H1 (cell line): ENCODE measurements at regions not wholly inside any gene's neighbourhood (a gene's known extent, or its start where the extent isn't known, plus 50 kb on each side); places are given as distances from the start of the nearest gene placed in this dataset.

ENCODE experiments used
- CTCF ChIA-PET: fragments of 300-600 bp; sonication (Branson Sonifier 250); formaldehyde crosslinking; loops from one replicate; lab custom pipeline; 2021; ENCODE audit not compliant: partially characterized antibody; lab: Charles Lee
- POLR2A ChIA-PET: fragments of 300-600 bp; sonication (Branson Sonifier 250); formaldehyde crosslinking; loops from one replicate; lab custom pipeline; 2021; ENCODE audit warnings: inconsistent platforms; ENCODE audit not compliant: partially characterized antibody; lab: Charles Lee
- DNase-seq, 2 experiments: peaks; one replicate each; pipeline versions ENCODE4 v3.0.0 to v3.0.0-alpha.2; 2010 to 2022; ENCODE audit warnings: low spot score in 2 of 2, low read depth in 1 of 2, mixed read lengths in 1 of 2
- FAIRE-seq: peaks from 2 replicates; lab custom pipeline; 2011; peaks lifted over from hg19 to GRCh38; lab: Jason Lieb, UNC
- H2AFZ ChIP-seq: 2 replicates; pipeline ENCODE4 v1.8.1; 2012; ENCODE audit warnings: low read length, inconsistent platforms
- H2AK5ac ChIP-seq: 2 replicates; pipeline ENCODE4 v1.6.1; 2013; ENCODE audit warnings: low read depth, low read length
- H2BK120ac ChIP-seq: replicated peaks from 2 replicates; pipeline ENCODE3; 2013; ENCODE audit warnings: low read depth, low read length, inconsistent platforms
- H2BK12ac ChIP-seq: 2 replicates; pipeline ENCODE4 v1.6.1; 2013; ENCODE audit warnings: low read depth, low read length
- H2BK15ac ChIP-seq: 2 replicates; pipeline ENCODE4 v1.6.1; 2013; ENCODE audit warnings: low read length
- H2BK20ac ChIP-seq: 2 replicates; pipeline ENCODE4 v1.6.1; 2013; ENCODE audit warnings: low read length
- H2BK5ac ChIP-seq: 2 replicates; pipeline ENCODE4 v1.6.1; 2013; ENCODE audit warnings: low read depth, low read length
- H3K14ac ChIP-seq: 2 replicates; pipeline ENCODE4 v1.6.1; 2013; ENCODE audit warnings: inconsistent platforms; ENCODE audit not compliant: insufficient read length
- H3K18ac ChIP-seq: 2 replicates; pipeline ENCODE4 v1.6.1; 2013; ENCODE audit warnings: low read length; ENCODE audit errors: extremely low read depth
- H3K23ac ChIP-seq: 2 replicates; pipeline ENCODE4 v1.6.1; 2013; ENCODE audit warnings: inconsistent platforms; ENCODE audit not compliant: insufficient read length
- H3K23me2 ChIP-seq: 2 replicates; pipeline ENCODE4 v1.6.1; 2013; ENCODE audit warnings: low read depth, low read length
- H3K27ac ChIP-seq: 2 replicates; pipeline ENCODE4 v1.6.1; 2011; ENCODE audit warnings: low read depth, low read length, inconsistent platforms
- H3K27me3 ChIP-seq, 4 experiments: replicated peaks in 1 of 4; 1 replicate in 1 of 4; 2 replicates in 3 of 4; pipeline versions ENCODE4 v1.6.1 to v1.8.1; 2011 to 2013; ENCODE audit warnings: low read length in 3 of 4, mild to moderate bottlenecking in 3 of 4, inconsistent platforms in 2 of 4, mixed read lengths in 2 of 4, moderate library complexity in 1 of 4; ENCODE audit not compliant: control insufficient read depth in 3 of 4, insufficient read depth in 3 of 4; ENCODE audit errors: extremely low read depth in 1 of 4
- H3K36me3 ChIP-seq, 4 experiments: 2 replicates each; pipeline versions ENCODE4 v1.6.1 to v1.8.1; 2011 to 2013; ENCODE audit warnings: mild to moderate bottlenecking in 4 of 4, low read length in 3 of 4, moderate library complexity in 2 of 4, control low read depth in 1 of 4, inconsistent platforms in 1 of 4; ENCODE audit not compliant: insufficient read depth in 4 of 4, control insufficient read depth in 2 of 4
- H3K4ac ChIP-seq: replicated peaks from 2 replicates; pipeline ENCODE3; 2013; ENCODE audit warnings: low read length, low read depth, mixed read lengths, inconsistent platforms; ENCODE audit not compliant: insufficient read length
- H3K4me1 ChIP-seq, 4 experiments: replicated peaks in 1 of 4; 1 replicate in 1 of 4; 2 replicates in 3 of 4; pipeline versions ENCODE4 v1.6.1 to v1.8.1; 2011 to 2013; ENCODE audit warnings: low read length in 3 of 4, inconsistent platforms in 2 of 4, mixed read lengths in 1 of 4; ENCODE audit not compliant: insufficient read depth in 4 of 4, control insufficient read depth in 3 of 4
- H3K4me2 ChIP-seq, 2 experiments: 2 replicates each; pipeline versions ENCODE4 v1.6.1 to v1.8.1; 2011 to 2013; ENCODE audit warnings: low read depth in 2 of 2, low read length in 2 of 2, control low read depth in 1 of 2, inconsistent platforms in 1 of 2, mild to moderate bottlenecking in 1 of 2; ENCODE audit not compliant: insufficient read depth in 1 of 2
- H3K4me3 ChIP-seq, 4 experiments: fragments of 200-600, 300-600 bp in 1 of 4; sonication (generic), shearing (Covaris generic), sonication (Bioruptor Twin) in 1 of 4; 2 replicates each; pipeline versions ENCODE4 v1.5.1 to v1.8.1; 2011 to 2016; ENCODE audit warnings: low read length in 4 of 4, low read depth in 3 of 4, control low read depth in 2 of 4, inconsistent platforms in 2 of 4, mild to moderate bottlenecking in 2 of 4, mixed read lengths in 1 of 4, moderate library complexity in 1 of 4; ENCODE audit not compliant: insufficient read depth in 2 of 4; ENCODE audit errors: extremely low read depth in 1 of 4
- H3K56ac ChIP-seq: replicated peaks from 2 replicates; pipeline ENCODE3; 2013; ENCODE audit warnings: low read depth, mild to moderate bottlenecking, mixed read lengths, low read length, inconsistent platforms; ENCODE audit not compliant: insufficient read length
- H3K79me1 ChIP-seq: 2 replicates; pipeline ENCODE4 v1.6.1; 2013; ENCODE audit warnings: low read depth, low read length, control low read depth
- H3K79me2 ChIP-seq, 2 experiments: 2 replicates each; pipeline versions ENCODE4 v1.6.1 to v1.8.1; 2012 to 2013; ENCODE audit warnings: low read length in 2 of 2, mild to moderate bottlenecking in 2 of 2, inconsistent platforms in 1 of 2; ENCODE audit not compliant: insufficient read depth in 2 of 2, control insufficient read depth in 1 of 2
- H3K9ac ChIP-seq, 4 experiments: replicated peaks in 1 of 4; 1 replicate in 1 of 4; 2 replicates in 3 of 4; pipeline versions ENCODE4 v1.6.1 to v1.8.1; 2011 to 2013; ENCODE audit warnings: low read depth in 3 of 4, low read length in 3 of 4, control low read depth in 2 of 4, mild to moderate bottlenecking in 2 of 4, moderate library complexity in 2 of 4, inconsistent platforms in 1 of 4; ENCODE audit errors: extremely low read depth in 1 of 4
- H3K9me3 ChIP-seq, 2 experiments: 2 replicates each; pipeline versions ENCODE4 v1.6.1 to v1.8.1; 2012 to 2013; ENCODE audit warnings: mild to moderate bottlenecking in 2 of 2, moderate library complexity in 2 of 2, control low read depth in 1 of 2, inconsistent platforms in 1 of 2, low read depth in 1 of 2, low read length in 1 of 2, mixed read lengths in 1 of 2; ENCODE audit not compliant: insufficient read depth in 2 of 2
- H4K20me1 ChIP-seq, 2 experiments: replicated peaks in 1 of 2; 2 replicates each; pipeline versions ENCODE3 to v1.8.1; 2011 to 2013; ENCODE audit warnings: inconsistent platforms in 2 of 2, low read length in 2 of 2, mild to moderate bottlenecking in 1 of 2; ENCODE audit not compliant: insufficient read depth in 2 of 2, control insufficient read depth in 1 of 2
- H4K5ac ChIP-seq: 2 replicates; pipeline ENCODE4 v1.6.1; 2013; ENCODE audit warnings: low read length, low read depth, mixed read lengths, inconsistent platforms; ENCODE audit not compliant: insufficient read length
- H4K8ac ChIP-seq: 2 replicates; pipeline ENCODE4 v1.8.0; 2013; ENCODE audit warnings: mild to moderate bottlenecking, moderate library complexity, low read length, inconsistent platforms; ENCODE audit not compliant: insufficient read depth; ENCODE audit errors: extremely low read depth
- H4K91ac ChIP-seq: replicated peaks from 2 replicates; pipeline ENCODE3; 2013; ENCODE audit warnings: low read length, mixed read lengths, inconsistent platforms; ENCODE audit not compliant: insufficient read length
- CBX8 ChIP-seq: fragments of 300-800, 300-1000 bp; sonication (generic); IDR thresholded peaks from 2 replicates; pipeline ENCODE4 v1.7.1; 2016; ENCODE audit warnings: low read depth, low read length, borderline replicate concordance
- GABPA ChIP-seq: IDR thresholded peaks from 2 replicates; pipeline ENCODE4 v1.6.1; 2011; ENCODE audit warnings: mild to moderate bottlenecking, low read length, moderate library complexity, borderline replicate concordance; ENCODE audit not compliant: insufficient read depth
- KDM1A ChIP-seq: fragments of 200-600, 300-600 bp; sonication (generic); IDR thresholded peaks from 2 replicates; pipeline ENCODE4 v1.7.1; 2016; ENCODE audit warnings: mild to moderate bottlenecking, low read length, borderline replicate concordance
- RXRA ChIP-seq: IDR thresholded peaks from 2 replicates; pipeline ENCODE4 v1.6.1; 2011; ENCODE audit warnings: low read depth, mild to moderate bottlenecking, low read length, moderate library complexity; ENCODE audit not compliant: insufficient read depth
- SIRT6 ChIP-seq: IDR thresholded peaks from one replicate; pipeline ENCODE4 v1.7.1; 2012; ENCODE audit warnings: low read length, inconsistent platforms
- SUZ12 ChIP-seq: fragments of 200-600 bp; sonication (generic); IDR thresholded peaks from 2 replicates; pipeline ENCODE4 v1.6.1; 2012; ENCODE audit warnings: mild to moderate bottlenecking, inconsistent platforms, low read length, moderate library complexity, mixed read lengths
- WGBS, 2 experiments: shearing (Covaris generic) in 1 of 2; methylation state at CpG; one replicate each; pipeline versions ENCODE4 v1.1.6 to v1.1.7; 2013 to 2015; ENCODE audit warnings: low lambda C conversion rate in 2 of 2, mixed read lengths in 2 of 2, inconsistent platforms in 1 of 2, low coverage in 1 of 2, missing lambda C conversion rate in 1 of 2; ENCODE audit not compliant: insufficient replicate concordance in 2 of 2, insufficient coverage in 1 of 2, insufficient read length in 1 of 2; ENCODE audit errors: extremely low coverage in 1 of 2, missing lambda C conversion rate in 1 of 2; 5-methylcytosine and 5-hydroxymethylcytosine counted together

GRCh38 chr2:150989969-150990368 lies 271.7 kb downstream of the RBM43 start:
- FAIRE-seq (no peak), DNase-seq (no peak)
- Histone ChIP-seq H3K4me3 (no peak overlapping the region), H3K14ac (no peak overlapping the region), H4K8ac (no peak overlapping the region), H2AFZ (no peak overlapping the region), H3K79me2 (no peaks in the 10 kb centered on the region), H3K27ac (no peak overlapping the region), H4K20me1 (no peaks in the 10 kb centered on the region), H3K23ac (no peak overlapping the region), H3K79me1 (no peaks in the 10 kb centered on the region), H3K18ac (no peak overlapping the region), H3K4me2 (no peak overlapping the region), H2BK20ac (no peak overlapping the region), H2BK15ac (no peak overlapping the region), H2BK12ac (no peak overlapping the region), H2BK120ac (no peak overlapping the region), H4K5ac (no peak overlapping the region), H3K9ac (no peak overlapping the region), H2BK5ac (no peak overlapping the region), H3K4ac (no peak overlapping the region), H3K36me3 (no peaks in the 10 kb centered on the region), H3K27me3 (no peaks in the 10 kb centered on the region), H4K91ac (no peak overlapping the region), H2AK5ac (no peak overlapping the region), H3K9me3 (peaks cover 3 to 6% of the 10 kb centered on the region in 2 experiments; a peak in 2 of 4 replicates), H3K4me1 (no peaks in the 10 kb centered on the region), H3K56ac (no peak overlapping the region), H3K23me2 (no peaks in the 10 kb centered on the region)
- ChIA-PET CTCF (no interaction called here), POLR2A (no interaction called here)
- WGBS, 2 experiments = 88% methylated on average over 1 of the region's 1 CpG; no CpG with 5 or more reads in 1 of the 2 experiments
- TF ChIP-seq SIRT6 (no peak), KDM1A (peak; percentile 58), RXRA (no peak), SUZ12 (no peak), CBX8 (no peak), GABPA (no peak)
